WTC11 (cell line): ENCODE measurements at regions not wholly inside any gene's neighbourhood (a gene's known extent, or its start where the extent isn't known, plus 50 kb on each side); places are given as distances from the start of the nearest gene placed in this dataset.

ENCODE experiments used
- ATAC-seq: fragments of 200-7000 bp; cut with Tn5 transposase; 2 replicates; pipeline ENCODE4 v1.10.0; 2021; ENCODE audit warnings: mild to moderate bottlenecking, moderate library complexity
- CTCF ChIA-PET: fragments of 300-600 bp; sonication (Branson Sonifier 250); formaldehyde crosslinking; loops from one replicate; lab custom pipeline; 2021; ENCODE audit warnings: antibody characterized with exemption; lab: Charles Lee
- POLR2A ChIA-PET: fragments of 350-600 bp; sonication (Branson Sonifier 250); formaldehyde crosslinking; loops from one replicate; lab custom pipeline; 2021; ENCODE audit warnings: antibody characterized with exemption; lab: Charles Lee
- DNase-seq: peaks from one replicate; pipeline ENCODE4 v3.0.0; 2021; ENCODE audit warnings: low spot score
- H3K27ac Mint-ChIP-seq: 2 replicates; pipeline ENCODE4 v1.8.0; 2021; ENCODE audit warnings: mixed read lengths
- H3K27me3 Mint-ChIP-seq: 2 replicates; pipeline ENCODE4 v1.8.0; 2021; ENCODE audit warnings: low read depth, mild to moderate bottlenecking, moderate library complexity, mixed read lengths
- H3K36me3 Mint-ChIP-seq: 2 replicates; pipeline ENCODE4 v1.8.0; 2021; ENCODE audit warnings: mixed read lengths
- H3K4me1 Mint-ChIP-seq: 2 replicates; pipeline ENCODE4 v1.8.0; 2022; ENCODE audit warnings: mixed read lengths
- H3K4me3 Mint-ChIP-seq: 2 replicates; pipeline ENCODE4 v1.8.0; 2021; ENCODE audit warnings: mild to moderate bottlenecking, moderate library complexity, mixed read lengths
- H3K9me3 Mint-ChIP-seq: 2 replicates; pipeline ENCODE4 v1.8.0; 2021; ENCODE audit warnings: mixed read lengths
- AFF4 ChIP-seq: sonication (generic); formaldehyde crosslinking; IDR thresholded peaks from 2 replicates; pipeline ENCODE4 v1.8.1; 2023; ENCODE audit warnings: mild to moderate bottlenecking, missing genetic modification reagents, borderline replicate concordance
- CREB1 ChIP-seq: sonication (generic); formaldehyde crosslinking; IDR thresholded peaks from 2 replicates; pipeline ENCODE4 v1.8.0; 2023; ENCODE audit warnings: mild to moderate bottlenecking, missing genetic modification reagents
- ELF4 ChIP-seq: sonication (generic); formaldehyde crosslinking; IDR thresholded peaks from 2 replicates; pipeline ENCODE4 v1.8.1; 2022; ENCODE audit warnings: low read depth, mild to moderate bottlenecking, moderate library complexity, missing genetic modification reagents
- FOXP4 ChIP-seq: sonication (generic); formaldehyde crosslinking; IDR thresholded peaks from 2 replicates; pipeline ENCODE4 v1.8.0; 2022; ENCODE audit warnings: mild to moderate bottlenecking, missing genetic modification reagents
- GRHL2 ChIP-seq: fragments of 250-450 bp; sonication (Bioruptor Pico); IDR thresholded peaks from 2 replicates; pipeline ENCODE4 v1.8.0; 2022; ENCODE audit warnings: mild to moderate bottlenecking, moderate library complexity; ENCODE audit not compliant: insufficient replicate concordance, severe bottlenecking
- MYBL2 ChIP-seq: sonication (generic); formaldehyde crosslinking; IDR thresholded peaks from 2 replicates; pipeline ENCODE4 v1.8.1; 2023; ENCODE audit warnings: mild to moderate bottlenecking, moderate library complexity, missing genetic modification reagents
- RORB ChIP-seq: fragments of 250-450 bp; sonication (Bioruptor Pico); IDR thresholded peaks from 2 replicates; pipeline ENCODE4 v1.9.0; 2021; ENCODE audit warnings: mild to moderate bottlenecking
- SOX15 ChIP-seq: fragments of 250-450 bp; sonication (Bioruptor Pico); IDR thresholded peaks from 2 replicates; pipeline ENCODE4 v1.9.0; 2021; ENCODE audit warnings: mild to moderate bottlenecking
- USF2 ChIP-seq: sonication (generic); formaldehyde crosslinking; IDR thresholded peaks from 2 replicates; pipeline ENCODE4 v1.8.1; 2023; ENCODE audit warnings: mild to moderate bottlenecking, missing genetic modification reagents, moderate library complexity
- ZBTB43 ChIP-seq: sonication (generic); formaldehyde crosslinking; IDR thresholded peaks from 2 replicates; pipeline ENCODE4 v1.8.1; 2023; ENCODE audit warnings: mild to moderate bottlenecking, missing genetic modification reagents
- ZNF219 ChIP-seq: sonication (generic); formaldehyde crosslinking; IDR thresholded peaks from 2 replicates; pipeline ENCODE4 v1.8.0; 2023; ENCODE audit warnings: missing genetic modification reagents, mild to moderate bottlenecking, borderline replicate concordance
- ZNF416 ChIP-seq: fragments of 250-450 bp; sonication (Bioruptor Pico); IDR thresholded peaks from 2 replicates; pipeline ENCODE4 v1.9.0; 2021; ENCODE audit warnings: mild to moderate bottlenecking, inconsistent platforms
- ZNF671 ChIP-seq: fragments of 250-450 bp; sonication (Bioruptor Pico); IDR thresholded peaks from 2 replicates; pipeline ENCODE4 v1.8.0; 2021; ENCODE audit warnings: mild to moderate bottlenecking
- TF ChIP-seq, protein P1 (sequence below): sonication (generic); formaldehyde crosslinking; IDR thresholded peaks from 2 replicates; pipeline ENCODE4 v1.8.0; 2022; ENCODE audit warnings: mild to moderate bottlenecking, missing genetic modification reagents
- TF ChIP-seq, protein P2 (sequence below): sonication (generic); formaldehyde crosslinking; IDR thresholded peaks from 2 replicates; pipeline ENCODE4 v1.8.0; 2023; ENCODE audit warnings: mild to moderate bottlenecking, missing genetic modification reagents

DNA sequence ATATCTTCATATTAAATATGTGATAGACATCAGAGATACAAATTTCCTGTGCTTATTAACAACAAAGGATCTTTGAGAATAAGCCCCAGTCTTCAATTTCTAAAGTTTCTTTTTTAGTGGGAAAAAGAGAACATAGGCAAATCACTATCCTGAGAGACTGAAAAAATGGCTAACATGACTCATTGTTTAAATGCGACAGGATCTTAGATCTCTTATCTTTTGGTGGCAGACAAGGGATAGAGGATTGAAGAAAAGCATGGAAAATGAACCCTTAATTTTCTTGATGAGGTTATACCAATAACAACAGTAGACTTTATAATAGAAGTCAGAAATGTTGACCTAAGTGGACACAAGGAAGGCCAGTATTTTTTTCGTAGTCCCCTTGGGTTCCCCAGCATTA, 178.6 kb upstream of the MAP3K7 start:
- CTCF ChIA-PET = no interaction called here

More for the DNA sequence above, 178.6 kb upstream of the MAP3K7 start:
- ATAC-seq (no peak), DNase-seq (no peak)
- POLR2A ChIA-PET = no interaction called here
- Mint-ChIP-seq H3K36me3 (no peaks in the 10 kb centered on the region), H3K9me3 (no peaks in the 10 kb centered on the region), H3K4me3 (no peak overlapping the region), H3K4me1 (peaks cover 6% of the 10 kb centered on the region), H3K27me3 (no peaks in the 10 kb centered on the region), H3K27ac (no peak overlapping the region)
- TF ChIP-seq MYBL2 (no peak), ZNF416 (CRISPR knock-in tag) (no peak), ZNF219 (CRISPR knock-in tag) (no peak), CREB1 (no peak), ZBTB43 (CRISPR knock-in tag) (no peak), SOX15 (no peak), ELF4 (CRISPR knock-in tag) (no peak), AFF4 (CRISPR knock-in tag) (no peak), FOXP4 (no peak), USF2 (CRISPR knock-in tag) (no peak), GRHL2 (CRISPR knock-in tag) (no peak), ZNF671 (no peak), RORB (CRISPR knock-in tag) (no peak)
- TF ChIP-seq, protein P1, sequence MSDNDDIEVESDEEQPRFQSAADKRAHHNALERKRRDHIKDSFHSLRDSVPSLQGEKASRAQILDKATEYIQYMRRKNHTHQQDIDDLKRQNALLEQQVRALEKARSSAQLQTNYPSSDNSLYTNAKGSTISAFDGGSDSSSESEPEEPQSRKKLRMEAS (CRISPR knock-in tag) = no peak
- TF ChIP-seq, protein P2, sequence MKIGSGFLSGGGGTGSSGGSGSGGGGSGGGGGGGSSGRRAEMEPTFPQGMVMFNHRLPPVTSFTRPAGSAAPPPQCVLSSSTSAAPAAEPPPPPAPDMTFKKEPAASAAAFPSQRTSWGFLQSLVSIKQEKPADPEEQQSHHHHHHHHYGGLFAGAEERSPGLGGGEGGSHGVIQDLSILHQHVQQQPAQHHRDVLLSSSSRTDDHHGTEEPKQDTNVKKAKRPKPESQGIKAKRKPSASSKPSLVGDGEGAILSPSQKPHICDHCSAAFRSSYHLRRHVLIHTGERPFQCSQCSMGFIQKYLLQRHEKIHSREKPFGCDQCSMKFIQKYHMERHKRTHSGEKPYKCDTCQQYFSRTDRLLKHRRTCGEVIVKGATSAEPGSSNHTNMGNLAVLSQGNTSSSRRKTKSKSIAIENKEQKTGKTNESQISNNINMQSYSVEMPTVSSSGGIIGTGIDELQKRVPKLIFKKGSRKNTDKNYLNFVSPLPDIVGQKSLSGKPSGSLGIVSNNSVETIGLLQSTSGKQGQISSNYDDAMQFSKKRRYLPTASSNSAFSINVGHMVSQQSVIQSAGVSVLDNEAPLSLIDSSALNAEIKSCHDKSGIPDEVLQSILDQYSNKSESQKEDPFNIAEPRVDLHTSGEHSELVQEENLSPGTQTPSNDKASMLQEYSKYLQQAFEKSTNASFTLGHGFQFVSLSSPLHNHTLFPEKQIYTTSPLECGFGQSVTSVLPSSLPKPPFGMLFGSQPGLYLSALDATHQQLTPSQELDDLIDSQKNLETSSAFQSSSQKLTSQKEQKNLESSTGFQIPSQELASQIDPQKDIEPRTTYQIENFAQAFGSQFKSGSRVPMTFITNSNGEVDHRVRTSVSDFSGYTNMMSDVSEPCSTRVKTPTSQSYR (CRISPR knock-in tag) = no peak
